Psoas muscle (tissue), 7 donors: ENCODE measurements at regions not wholly inside any gene's neighbourhood (a gene's known extent, or its start where the extent isn't known, plus 50 kb on each side); places are given as distances from the start of the nearest gene placed in this dataset.

Experiments used
- ATAC-seq, 4 donors: fragments of 200-7000 bp; cut with Tn5 transposase; one replicate each; pipeline ENCODE4 v1.9.1; 2020; ENCODE audit warnings: moderate library complexity in 3 of 4, mild to moderate bottlenecking in 2 of 4
- DNase-seq, 2 donors: peaks; one replicate each; pipeline ENCODE4 v3.0.0-alpha.2; 2020
- H3K27ac ChIP-seq: fragments of 200-600 bp; one replicate; pipeline ENCODE4 v1.8.0; 2022
- H3K27me3 ChIP-seq, 3 donors: fragments of 200-600 bp in 1 of 3; one replicate each; pipeline versions ENCODE4 v1.6.1 to v1.8.0; 2013 to 2022; ENCODE audit warnings: low read length in 2 of 3, mild to moderate bottlenecking in 2 of 3, moderate library complexity in 1 of 3; ENCODE audit not compliant: insufficient read depth in 3 of 3
- H3K36me3 ChIP-seq, 2 donors: fragments of 200-600 bp in 1 of 2; one replicate each; pipeline versions ENCODE4 v1.6.1 to v1.8.0; 2013 to 2022; ENCODE audit warnings: low read depth in 1 of 2, mild to moderate bottlenecking in 1 of 2, moderate library complexity in 1 of 2; ENCODE audit not compliant: insufficient read depth in 1 of 2
- H3K4me1 ChIP-seq: fragments of 200-600 bp; one replicate; pipeline ENCODE4 v1.8.0; 2022
- H3K4me3 ChIP-seq: fragments of 200-600 bp; one replicate; pipeline ENCODE4 v1.8.0; 2022; ENCODE audit warnings: mild to moderate bottlenecking
- H3K9me3 ChIP-seq: fragments of 200-600 bp; one replicate; pipeline ENCODE4 v1.8.0; 2022
- WGBS, 3 donors: extraction: QIAGEN DNeasy Blood & Tissue Kit; methylation state at CpG; one replicate each; pipeline versions ENCODE4 v1.1.6 to v1.1.7; 2013; 5-methylcytosine and 5-hydroxymethylcytosine counted together
- intact Hi-C, 2 donors: fragments of 100-400 bp; cut with DNase I; formaldehyde crosslinking; loops; one replicate each; pipeline versions ENCODE4 v1.11.0 to v1.14.2; 2022
- TF ChIP-seq, protein P1 (sequence below): fragments of 200-600 bp; IDR thresholded peaks from one replicate; pipeline ENCODE4 v1.8.0; 2022; ENCODE audit warnings: antibody characterized with exemption
- donor health status: healthy with polysubstance abuse.
- donor health status: DM: no; HTN: no; CAD: no; lungs with moderate emphysema.
- donor health status: Bipolar disorder and iron deficiency.
- donor health status: healthy.
- donor health status: DM: yes; HTN: yes; CAD: no.
- donor health status: DM: no; HTN: no; CAD: no.
- donor health status: DM: yes; HTN: yes; CAD: no.

- intact Hi-C loops: no loop called here
- no peak overlapping the region for H3K4me3 ChIP-seq
These were observed 178.6 kb upstream of the TNRC6C start for GRCh38 chr17:77779711-77780539.

DNA sequence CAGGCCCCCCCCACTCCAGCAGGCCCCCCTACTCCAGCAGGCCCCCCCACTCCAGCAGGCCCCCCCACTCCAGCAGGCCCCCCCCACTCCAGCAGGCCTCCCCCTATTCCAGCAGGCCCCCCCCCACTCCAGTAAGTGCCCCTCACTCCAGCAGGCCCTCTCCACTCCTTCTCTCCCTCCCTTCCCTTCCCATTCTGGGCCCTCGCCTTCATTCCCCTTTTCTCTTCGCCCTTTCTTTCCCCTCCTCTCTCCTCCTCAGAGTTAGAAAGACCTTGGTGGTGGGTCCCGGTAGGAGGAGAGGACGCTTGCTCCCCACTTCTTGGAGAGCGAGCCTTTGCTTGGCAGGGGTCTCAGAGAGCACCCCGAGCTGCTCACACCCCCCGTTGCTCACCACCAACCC, 177.0 kb upstream of the TNRC6C start:
- DNase-seq (peak in 1 of 2 donors; percentile 31), ATAC-seq (no peak)
- Histone ChIP-seq H3K36me3 (no peaks in the 10 kb centered on the region), H3K4me1 (no peaks in the 10 kb centered on the region), H3K9me3 (no peaks in the 10 kb centered on the region), H3K27ac (no peak overlapping the region), H3K27me3 (no peaks in the 10 kb centered on the region), H3K4me3 (no peak overlapping the region)
- WGBS, 3 donors: 72 to 83% (median 79%) methylated on average over 6 to 7 of the region's 7 CpGs
- TF ChIP-seq, protein P1, sequence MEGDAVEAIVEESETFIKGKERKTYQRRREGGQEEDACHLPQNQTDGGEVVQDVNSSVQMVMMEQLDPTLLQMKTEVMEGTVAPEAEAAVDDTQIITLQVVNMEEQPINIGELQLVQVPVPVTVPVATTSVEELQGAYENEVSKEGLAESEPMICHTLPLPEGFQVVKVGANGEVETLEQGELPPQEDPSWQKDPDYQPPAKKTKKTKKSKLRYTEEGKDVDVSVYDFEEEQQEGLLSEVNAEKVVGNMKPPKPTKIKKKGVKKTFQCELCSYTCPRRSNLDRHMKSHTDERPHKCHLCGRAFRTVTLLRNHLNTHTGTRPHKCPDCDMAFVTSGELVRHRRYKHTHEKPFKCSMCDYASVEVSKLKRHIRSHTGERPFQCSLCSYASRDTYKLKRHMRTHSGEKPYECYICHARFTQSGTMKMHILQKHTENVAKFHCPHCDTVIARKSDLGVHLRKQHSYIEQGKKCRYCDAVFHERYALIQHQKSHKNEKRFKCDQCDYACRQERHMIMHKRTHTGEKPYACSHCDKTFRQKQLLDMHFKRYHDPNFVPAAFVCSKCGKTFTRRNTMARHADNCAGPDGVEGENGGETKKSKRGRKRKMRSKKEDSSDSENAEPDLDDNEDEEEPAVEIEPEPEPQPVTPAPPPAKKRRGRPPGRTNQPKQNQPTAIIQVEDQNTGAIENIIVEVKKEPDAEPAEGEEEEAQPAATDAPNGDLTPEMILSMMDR: no peak
- intact Hi-C loops: no loop called here

More at GRCh38 chr17:77779711-77780539, 178.6 kb upstream of the TNRC6C start:
- Histone ChIP-seq H3K4me1 (no peaks in the 10 kb centered on the region), H3K27me3 (no peaks in the 10 kb centered on the region), H3K36me3 (no peaks in the 10 kb centered on the region), H3K27ac (no peak overlapping the region), H3K9me3 (no peaks in the 10 kb centered on the region)
- DNase-seq (peak; percentile 6 to 42), ATAC-seq (peak; percentile 23 to 54 (median 38))
- TF ChIP-seq, protein P1: no peak
- 21 to 28% (median 23%) methylated on average over 22 of the region's 22 CpGs for WGBS, 3 donors

- intact Hi-C loops: no loop called here
- Histone ChIP-seq H3K27me3 (no peaks in the 10 kb centered on the region), H3K9me3 (no peaks in the 10 kb centered on the region), H3K4me1 (no peaks in the 10 kb centered on the region), H3K4me3 (no peak overlapping the region), H3K36me3 (no peaks in the 10 kb centered on the region), H3K27ac (no peak overlapping the region)
- ATAC-seq (no peak), DNase-seq (peak in 1 of 2 donors; percentile 26)
- 71 to 79% (median 79%) methylated on average over 10 of the region's 10 CpGs for WGBS, 3 donors
- TF ChIP-seq, protein P1: no peak
These were observed 176.3 kb upstream of the TNRC6C start for GRCh38 chr17:77782201-77782600.

DNA sequence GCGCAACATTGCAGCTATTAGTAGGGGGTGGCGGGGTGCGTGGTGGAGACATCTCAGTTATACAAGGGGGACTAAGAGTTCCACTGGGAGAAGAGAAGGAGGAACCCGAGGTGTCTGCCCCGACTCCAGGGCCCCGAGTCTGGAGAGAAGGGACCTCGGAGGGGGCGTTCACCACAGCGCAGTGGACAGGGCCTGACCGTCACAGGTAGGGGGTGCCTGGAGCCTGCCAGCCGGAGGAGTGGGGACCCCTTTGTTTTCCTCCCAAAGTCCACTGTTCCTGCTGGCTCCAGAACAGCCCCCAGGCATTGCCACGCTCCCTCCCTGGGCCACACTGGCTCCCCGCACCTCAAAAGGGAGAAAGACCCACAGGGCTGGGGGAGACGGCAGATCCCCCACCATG, 175.9 kb upstream of the TNRC6C start:
- no peaks in the 10 kb centered on the region for H3K27me3 ChIP-seq
- intact Hi-C loops: no loop called here
- WGBS, 3 donors: 84 to 95% (median 90%) methylated on average over 14 of the region's 14 CpGs

More for the DNA sequence above, 175.9 kb upstream of the TNRC6C start:
- Histone ChIP-seq H3K4me3 (no peak overlapping the region), H3K4me1 (no peaks in the 10 kb centered on the region), H3K36me3 (no peaks in the 10 kb centered on the region), H3K9me3 (no peaks in the 10 kb centered on the region), H3K27ac (no peak overlapping the region)
- TF ChIP-seq, protein P1: no peak
- ATAC-seq (no peak), DNase-seq (peak in 1 of 2 donors; percentile 23)
